Myocyte (in vitro differentiated cells): ENCODE measurements at regions not wholly inside any gene's neighbourhood (a gene's known extent, or its start where the extent isn't known, plus 50 kb on each side); places are given as distances from the start of the nearest gene placed in this dataset.
"Not testable (repeated sequence)": the region's sequence is repeated elsewhere in the genome, so short reads cannot be mapped to it uniquely, and the experiment has no call there.

Experiments
- DNase-seq: peaks from one replicate; pipeline ENCODE4 v3.0.0-alpha.2; 2012; ENCODE audit warnings: low read depth

DNA sequence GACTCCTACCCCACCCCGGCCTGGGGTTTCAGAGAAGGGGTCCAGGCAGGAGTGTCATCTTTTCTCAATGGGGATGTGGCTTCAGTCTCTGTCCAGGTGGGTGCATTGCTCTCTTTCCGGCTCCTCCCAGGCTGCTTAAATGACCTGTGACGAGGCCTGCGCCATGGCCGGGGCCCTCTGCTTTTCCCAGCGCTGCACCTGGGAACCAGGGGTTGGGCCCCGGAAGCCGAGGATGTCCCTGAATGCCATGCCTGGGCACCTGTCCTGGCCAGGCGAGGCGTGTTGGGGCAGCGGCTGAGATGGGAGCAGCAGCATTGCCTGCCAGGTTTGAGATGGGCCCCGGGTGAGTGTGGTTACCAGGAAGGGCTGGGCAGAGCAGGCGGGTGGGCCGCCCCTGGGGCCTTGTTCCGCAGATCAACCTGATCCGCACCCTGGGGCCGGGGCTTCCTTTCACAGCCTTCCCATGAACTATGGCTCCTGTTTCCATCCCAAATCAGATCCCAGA is 147.4 kb downstream of the SEC14L1 start:
- no peak for DNase-seq

DNA sequence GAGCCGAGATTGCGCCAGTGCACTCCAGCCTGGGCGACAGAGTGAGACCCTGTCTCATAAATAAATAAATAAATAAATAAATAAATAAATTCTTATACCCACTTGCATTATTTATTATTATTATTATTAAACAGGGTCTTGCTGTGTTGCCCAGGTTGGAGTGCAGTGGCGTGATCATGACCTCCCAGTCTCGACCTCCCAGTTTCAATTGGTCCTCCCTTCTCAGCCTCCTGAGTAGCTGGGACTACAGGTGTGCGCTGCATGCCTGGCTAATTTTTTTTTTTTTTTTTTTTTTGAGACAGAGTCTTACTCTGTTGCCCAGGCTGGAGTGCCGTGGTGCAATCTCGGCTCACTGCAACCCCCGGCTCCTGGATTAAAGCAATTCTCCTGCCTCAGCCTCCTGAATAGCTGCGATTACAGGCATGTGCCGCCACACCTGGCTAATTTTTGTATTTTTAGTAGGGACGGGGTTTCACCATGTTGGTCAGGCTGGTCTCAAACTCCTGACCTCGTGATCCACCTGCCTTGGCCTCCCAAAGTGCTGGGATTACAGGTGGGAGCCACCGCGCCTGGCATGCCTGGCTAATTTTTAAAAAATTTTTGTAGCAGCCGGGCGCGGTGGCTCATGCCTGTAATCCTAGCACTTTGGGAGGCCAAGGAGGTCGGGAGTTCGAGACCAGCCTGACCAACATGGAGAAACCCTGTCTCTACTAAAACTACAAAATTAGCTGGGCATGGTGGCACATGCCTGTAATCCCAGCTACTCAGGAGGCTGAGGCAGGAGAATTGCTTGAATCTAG is 150.2 kb downstream of the SEC14L1 start:
- DNase-seq, result not testable (repeated sequence)

DNA sequence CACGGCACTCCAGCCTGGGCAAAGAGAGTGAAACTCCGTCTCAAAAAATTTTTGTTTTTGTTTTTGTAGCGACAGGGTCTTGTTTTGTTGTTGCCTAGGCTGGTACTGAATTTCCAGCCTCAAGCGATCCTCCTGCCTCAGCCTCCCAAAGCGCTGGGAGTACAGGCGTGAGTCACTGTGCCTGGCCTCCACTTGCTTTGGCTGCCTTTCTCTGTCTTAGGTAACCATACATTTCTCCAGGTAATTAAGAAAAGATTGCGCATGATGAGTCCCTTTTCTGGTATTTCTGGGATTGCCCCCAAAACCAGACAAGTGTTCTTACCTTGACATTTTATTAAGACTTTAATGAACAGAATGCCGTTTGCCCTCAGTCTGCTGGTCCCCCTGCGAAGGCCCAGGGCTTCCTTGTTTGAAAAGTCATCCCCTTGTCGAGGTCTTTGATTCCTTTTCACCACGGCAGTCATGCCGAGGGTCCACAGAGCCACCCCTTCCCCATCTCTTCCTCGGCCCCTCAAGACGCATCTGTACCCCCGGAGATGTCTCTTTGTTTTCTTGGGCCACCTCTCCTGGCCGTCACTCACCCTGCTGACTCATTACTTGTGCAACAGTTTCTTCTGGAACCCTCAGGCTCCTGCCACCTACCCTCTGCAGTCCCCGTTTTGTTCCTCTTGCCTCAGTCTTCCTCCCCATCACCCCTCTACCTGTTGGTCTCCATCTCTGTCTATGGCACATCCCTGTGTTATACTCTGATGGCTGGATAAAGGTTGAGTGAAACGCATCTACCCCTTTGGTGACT is 151.0 kb downstream of the SEC14L1 start:
- no peak for DNase-seq

GRCh38 chr17:77294761-77295160 is 154.0 kb downstream of the SEC14L1 start:
- DNase-seq, result no peak

GRCh38 chr17:77295241-77295853 is 154.6 kb downstream of the SEC14L1 start:
- DNase-seq, result no peak

GRCh38 chr17:77296769-77297409 is 156.1 kb downstream of the SEC14L1 start:
- no peak for DNase-seq

GRCh38 chr17:77297693-77298666 is 157.2 kb downstream of the SEC14L1 start:
- DNase-seq, result no peak

GRCh38 chr17:77298811-77299210 is 158.0 kb downstream of the SEC14L1 start:
- no peak for DNase-seq

DNA sequence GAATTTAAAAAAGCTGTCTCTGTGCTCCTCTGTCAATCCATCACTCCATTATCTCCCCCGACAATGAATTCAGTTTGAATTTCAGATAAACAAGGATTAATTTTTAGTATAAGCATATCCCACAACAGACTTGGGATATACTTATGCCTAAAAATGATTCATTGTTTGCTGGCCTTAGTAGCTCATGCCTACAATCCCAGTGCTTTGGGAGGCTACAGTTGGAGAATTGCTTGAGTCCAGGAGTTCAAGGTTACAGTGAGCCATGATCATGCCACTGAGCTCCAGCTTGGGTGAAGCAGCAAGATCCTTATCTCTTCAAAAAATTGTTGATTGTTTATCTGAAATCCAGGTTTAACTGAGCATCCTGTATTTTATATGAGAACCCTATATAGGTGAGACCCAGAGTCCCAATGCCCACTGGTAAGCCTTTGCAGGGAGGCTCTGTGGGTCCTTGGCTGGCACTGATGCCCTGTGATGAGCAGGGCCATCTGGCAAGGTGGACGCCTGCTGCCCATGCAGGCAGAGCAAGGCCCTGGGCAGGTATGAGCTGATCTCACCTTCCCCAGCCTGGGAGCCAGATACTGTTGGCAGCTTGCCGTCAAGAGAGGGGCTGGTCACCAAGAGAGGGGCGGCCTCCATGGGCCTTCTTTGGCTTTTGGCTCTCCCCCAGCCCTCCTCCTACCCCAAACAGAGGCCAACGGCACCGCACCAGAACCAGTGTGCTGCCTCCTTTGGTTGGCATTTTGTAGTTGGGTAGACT is 158.7 kb downstream of the SEC14L1 start:
- DNase-seq, result no peak

DNA sequence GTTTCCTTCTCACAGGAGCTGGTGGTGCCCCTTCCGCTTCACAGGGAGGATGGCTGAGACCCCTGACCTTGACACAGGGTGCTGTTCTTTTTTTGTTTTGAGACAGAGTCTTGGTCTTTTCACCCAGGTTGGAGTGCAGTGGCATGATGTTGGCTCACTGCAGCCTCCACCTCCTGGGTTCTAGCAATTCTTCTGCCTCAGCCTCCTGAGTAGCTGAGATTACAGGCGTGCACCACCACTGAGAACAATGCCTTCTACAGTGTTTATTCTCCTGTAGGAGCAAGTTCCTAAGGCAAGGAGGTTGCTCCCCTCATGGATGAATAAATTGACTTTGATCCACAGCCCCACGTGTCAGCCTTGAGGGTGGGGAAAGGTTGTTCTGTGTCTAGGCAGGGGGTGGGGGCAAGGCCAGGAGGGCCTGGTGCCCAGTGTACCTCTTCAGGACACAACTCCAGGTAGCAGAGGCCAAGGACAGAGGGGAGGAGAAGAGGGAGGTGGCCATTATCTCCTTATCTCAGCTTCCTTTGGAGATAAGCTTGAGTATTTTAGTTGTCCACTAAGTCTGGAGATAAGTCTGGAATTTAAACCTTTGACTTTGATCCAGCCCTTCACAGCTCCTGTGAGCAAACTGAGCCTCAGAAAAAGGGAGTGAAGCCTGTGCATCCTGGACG is 159.4 kb downstream of the SEC14L1 start:
- DNase-seq, result no peak

- DNase-seq, result no peak
Measured at GRCh38 chr17:77301694-77302266, 161.0 kb downstream of the SEC14L1 start.

DNA sequence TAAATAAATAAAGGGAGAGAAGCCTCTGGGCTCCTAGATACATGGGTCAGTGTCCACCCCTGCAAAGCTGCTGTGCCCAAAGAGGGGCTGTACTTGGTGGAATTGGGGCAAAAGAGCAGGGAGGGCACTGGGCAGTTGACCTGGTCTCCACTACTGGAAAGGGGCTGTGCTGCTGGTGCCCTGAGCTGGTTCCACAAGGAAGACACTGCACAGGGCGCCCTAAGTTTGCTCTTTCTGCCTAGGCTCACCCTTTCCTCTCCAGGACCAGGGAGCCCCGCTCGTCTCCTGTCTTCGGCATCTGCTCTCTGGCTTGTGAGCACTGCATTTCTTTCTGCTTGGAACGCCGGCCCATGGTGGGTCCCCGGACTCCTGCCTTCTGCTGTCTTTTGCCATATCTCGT is 161.9 kb downstream of the SEC14L1 start:
- DNase-seq, result no peak

DNA sequence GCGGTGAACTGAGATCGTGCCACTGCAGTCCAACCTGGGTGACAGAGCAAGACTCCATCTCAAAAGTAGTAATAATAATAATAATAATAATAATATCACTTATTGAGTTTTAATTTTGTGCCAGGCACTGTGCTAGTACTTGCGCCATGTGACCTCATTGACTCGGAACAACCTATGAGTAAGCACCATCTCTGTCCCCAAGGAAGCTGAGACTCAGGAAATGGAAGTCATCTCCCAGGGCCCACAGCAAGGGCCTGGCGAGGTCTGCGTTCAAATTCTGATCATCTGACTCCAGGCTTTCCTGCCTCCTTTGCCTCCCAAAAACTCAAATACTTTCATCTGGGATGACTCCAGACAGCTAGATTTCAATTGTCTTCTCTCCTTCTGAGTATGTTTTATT is 162.9 kb downstream of the SEC14L1 start:
- DNase-seq, result no peak

DNA sequence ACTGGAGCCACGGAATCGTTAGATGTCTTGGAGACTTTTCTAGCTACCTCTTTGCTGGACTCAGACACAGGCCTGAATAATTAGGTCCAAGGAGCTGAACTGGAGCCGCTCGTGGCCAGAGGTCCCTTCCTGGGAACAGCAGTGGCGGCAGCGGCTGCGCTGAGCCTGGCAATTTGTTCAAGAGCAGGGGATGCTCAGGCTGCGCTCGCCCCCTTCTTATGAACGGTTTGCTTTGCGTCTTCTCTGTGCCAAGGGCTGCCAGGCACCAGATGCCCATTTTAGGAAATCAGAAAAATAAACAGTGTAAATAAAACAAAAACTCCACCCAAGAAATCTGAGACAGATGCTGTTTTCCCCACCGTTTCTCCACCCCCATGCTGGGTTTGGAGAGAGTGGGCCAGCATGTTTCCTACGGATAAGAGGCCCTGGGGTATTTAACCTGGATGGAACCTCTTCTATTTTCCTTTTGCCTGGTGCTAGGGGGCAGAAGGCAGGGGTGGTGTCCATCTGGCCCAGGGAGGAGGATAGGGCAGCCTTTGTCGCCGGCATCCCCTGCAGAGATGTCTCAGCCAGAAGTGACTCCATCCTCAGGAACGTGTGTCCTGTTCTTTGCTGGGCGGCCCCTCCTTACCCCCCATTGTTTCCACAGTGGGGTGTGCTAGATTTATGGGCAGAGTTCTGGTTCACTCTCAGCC is 163.4 kb downstream of the SEC14L1 start:
- DNase-seq, result no peak

DNA sequence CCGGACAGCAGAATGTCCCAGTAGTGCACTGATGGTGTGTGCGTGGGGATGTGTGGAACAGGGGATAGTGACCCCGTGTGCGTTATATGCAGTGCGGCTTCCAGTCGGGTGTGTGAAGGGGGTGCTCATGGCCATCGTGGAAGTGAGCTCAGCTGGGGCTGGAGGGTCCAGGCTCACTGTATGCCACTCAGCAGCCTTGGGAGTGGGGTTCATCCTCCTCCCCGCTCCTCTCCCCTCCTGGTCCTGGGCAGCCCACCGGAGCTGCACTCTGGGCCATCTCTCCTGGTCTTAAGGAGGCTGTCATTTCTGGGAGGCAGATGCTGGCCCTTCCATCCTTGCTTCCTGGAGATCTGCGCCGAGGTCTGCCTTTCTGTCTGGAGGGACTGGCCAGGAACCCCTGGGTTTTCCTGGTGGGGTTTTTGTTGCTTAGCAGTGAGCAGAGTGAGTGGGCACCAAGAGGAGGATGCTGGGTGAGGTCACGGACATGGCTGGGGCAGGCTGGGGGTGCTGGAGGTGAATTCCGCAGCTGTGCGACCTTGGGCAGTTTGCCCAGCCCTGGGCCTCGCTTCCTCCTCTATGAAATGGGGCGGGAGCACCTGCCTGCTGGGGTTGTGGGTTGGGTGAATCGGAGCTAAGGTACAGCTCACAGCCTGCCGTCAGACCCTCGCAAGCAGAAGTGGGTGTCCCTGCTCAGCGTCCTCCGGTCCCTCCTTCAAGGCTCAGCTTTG is 164.1 kb downstream of the SEC14L1 start:
- DNase-seq, result no peak

GRCh38 chr17:77306048-77306789 is 165.4 kb downstream of the SEC14L1 start:
- DNase-seq, result no peak
